Brain microvascular endothelial cell (primary cell): ENCODE measurements at regions not wholly inside any gene's neighbourhood (a gene's known extent, or its start where the extent isn't known, plus 50 kb on each side); places are given as distances from the start of the nearest gene placed in this dataset.

Source experiments
- DNase-seq: peaks from one replicate; pipeline ENCODE4 v3.0.0-alpha.2; 2020
- H3K27ac ChIP-seq: fragments of 250-450 bp; sonication (Bioruptor Pico); 2 replicates; pipeline ENCODE4 v1.5.1; 2020; ENCODE audit warnings: mild to moderate bottlenecking, moderate library complexity
- H3K27me3 ChIP-seq: fragments of 250-450 bp; sonication (Bioruptor Pico); replicated peaks from 2 replicates; pipeline ENCODE4 v1.5.1; 2020; ENCODE audit warnings: mild to moderate bottlenecking
- H3K36me3 ChIP-seq: fragments of 250-450 bp; sonication (Bioruptor Pico); replicated peaks from 2 replicates; pipeline ENCODE4 v1.5.1; 2020; ENCODE audit warnings: mild to moderate bottlenecking
- H3K4me3 ChIP-seq: 2 replicates; pipeline ENCODE4 v1.5.1; 2011; ENCODE audit warnings: low read depth, mild to moderate bottlenecking, control low read depth, low read length, moderate library complexity
- in situ Hi-C: cut with HindIII; loops from 2 replicates; pipeline ENCODE4 v1.10.0; 2017; ENCODE audit warnings: low sequenced_read_pairs, low pct_ligation_motif_present
- TF ChIP-seq, protein P1 (sequence below): IDR thresholded peaks from 2 replicates; pipeline ENCODE4 v1.5.1; 2011; ENCODE audit warnings: low read depth, mild to moderate bottlenecking, moderate library complexity, low read length, control low read depth, inconsistent platforms; ENCODE audit errors: missing control alignments

GRCh38 chr17:71725811-71726210 lies 395.0 kb upstream of the SOX9 start:
- H3K36me3 ChIP-seq = no peaks in the 10 kb centered on the region
- no peak for DNase-seq
- no peak overlapping the region for H3K4me3 ChIP-seq
- in situ Hi-C loops = no loop called here
- no peak overlapping the region for H3K27ac ChIP-seq
- TF ChIP-seq, protein P1, sequence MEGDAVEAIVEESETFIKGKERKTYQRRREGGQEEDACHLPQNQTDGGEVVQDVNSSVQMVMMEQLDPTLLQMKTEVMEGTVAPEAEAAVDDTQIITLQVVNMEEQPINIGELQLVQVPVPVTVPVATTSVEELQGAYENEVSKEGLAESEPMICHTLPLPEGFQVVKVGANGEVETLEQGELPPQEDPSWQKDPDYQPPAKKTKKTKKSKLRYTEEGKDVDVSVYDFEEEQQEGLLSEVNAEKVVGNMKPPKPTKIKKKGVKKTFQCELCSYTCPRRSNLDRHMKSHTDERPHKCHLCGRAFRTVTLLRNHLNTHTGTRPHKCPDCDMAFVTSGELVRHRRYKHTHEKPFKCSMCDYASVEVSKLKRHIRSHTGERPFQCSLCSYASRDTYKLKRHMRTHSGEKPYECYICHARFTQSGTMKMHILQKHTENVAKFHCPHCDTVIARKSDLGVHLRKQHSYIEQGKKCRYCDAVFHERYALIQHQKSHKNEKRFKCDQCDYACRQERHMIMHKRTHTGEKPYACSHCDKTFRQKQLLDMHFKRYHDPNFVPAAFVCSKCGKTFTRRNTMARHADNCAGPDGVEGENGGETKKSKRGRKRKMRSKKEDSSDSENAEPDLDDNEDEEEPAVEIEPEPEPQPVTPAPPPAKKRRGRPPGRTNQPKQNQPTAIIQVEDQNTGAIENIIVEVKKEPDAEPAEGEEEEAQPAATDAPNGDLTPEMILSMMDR = no peak
- H3K27me3 ChIP-seq = no peaks in the 10 kb centered on the region

DNA sequence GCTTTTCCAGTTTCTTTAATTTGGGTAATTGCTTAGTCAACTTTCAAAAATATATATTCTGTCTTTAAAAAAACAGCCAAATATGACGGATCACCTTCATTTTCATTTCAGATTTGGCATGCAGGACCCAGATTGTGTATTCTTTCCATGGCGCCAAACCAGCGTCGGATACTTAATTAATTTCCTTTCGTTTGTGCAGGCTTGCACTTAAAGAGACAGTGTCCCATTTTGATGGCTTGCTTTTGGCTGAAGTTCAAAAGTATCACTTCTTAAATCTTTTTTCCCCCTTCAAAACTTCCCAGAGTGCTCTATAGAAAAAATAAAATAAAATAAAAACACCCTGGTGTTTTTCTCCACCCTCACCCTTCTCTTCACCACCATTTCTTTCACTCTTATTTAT lies 394.5 kb upstream of the SOX9 start:
- Histone ChIP-seq H3K36me3 (no peaks in the 10 kb centered on the region), H3K4me3 (no peak overlapping the region), H3K27me3 (no peaks in the 10 kb centered on the region), H3K27ac (no peak overlapping the region)
- DNase-seq = no peak
- in situ Hi-C loops = no loop called here
- TF ChIP-seq, protein P1 = no peak

DNA sequence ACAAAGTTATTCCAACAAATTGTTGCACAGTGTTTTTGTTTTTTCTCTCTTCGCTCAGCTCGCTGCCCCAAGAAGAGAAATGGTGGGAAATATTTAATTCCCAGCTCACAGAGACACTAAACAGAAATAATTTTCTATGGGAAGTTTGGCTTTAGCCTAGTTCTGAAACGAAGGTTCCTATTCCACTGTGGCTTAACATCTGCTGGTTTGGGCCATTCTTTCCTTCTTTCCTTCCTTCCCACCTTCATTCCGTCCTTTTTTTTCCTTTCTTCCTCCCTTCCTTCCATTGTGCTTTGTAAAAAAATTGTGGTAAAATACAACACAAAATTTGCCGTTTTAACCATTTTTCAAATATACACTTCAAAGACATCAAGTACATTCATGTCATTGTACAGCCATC lies 393.5 kb upstream of the SOX9 start:
- Histone ChIP-seq H3K4me3 (no peak overlapping the region), H3K36me3 (no peaks in the 10 kb centered on the region), H3K27ac (no peak overlapping the region), H3K27me3 (no peaks in the 10 kb centered on the region)
- in situ Hi-C loops = no loop called here
- TF ChIP-seq, protein P1 = no peak
- no peak for DNase-seq

- DNase-seq = no peak
- Histone ChIP-seq H3K27me3 (no peaks in the 10 kb centered on the region), H3K36me3 (no peaks in the 10 kb centered on the region), H3K4me3 (no peak overlapping the region), H3K27ac (no peak overlapping the region)
- in situ Hi-C loops = no loop called here
- TF ChIP-seq, protein P1 = no peak
These were observed 393.1 kb upstream of the SOX9 start for GRCh38 chr17:71727723-71728122.

DNA sequence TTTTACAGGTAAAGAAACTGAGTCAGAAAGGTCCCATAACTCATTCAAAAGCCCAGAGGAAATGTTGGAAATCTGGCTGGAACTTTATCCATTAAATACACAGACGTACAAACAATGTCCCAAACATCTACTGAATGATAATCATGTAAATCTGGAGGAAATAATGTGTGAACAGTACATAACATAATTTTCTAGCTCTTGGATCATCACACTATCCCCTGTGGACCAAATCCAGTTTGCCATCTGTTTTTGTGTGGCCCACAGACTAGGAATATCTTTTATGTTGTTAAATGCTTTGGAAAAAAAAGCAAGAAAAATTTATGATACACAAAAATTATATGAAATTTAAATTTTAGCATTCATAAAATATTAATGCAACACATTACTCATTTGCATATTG lies 389.9 kb upstream of the SOX9 start:
- Histone ChIP-seq H3K4me3 (no peak overlapping the region), H3K27me3 (no peaks in the 10 kb centered on the region), H3K27ac (no peak overlapping the region), H3K36me3 (no peaks in the 10 kb centered on the region)
- DNase-seq = no peak
- in situ Hi-C loops = no loop called here
- TF ChIP-seq, protein P1 = no peak

- Histone ChIP-seq H3K27me3 (no peaks in the 10 kb centered on the region), H3K27ac (no peak overlapping the region), H3K4me3 (no peak overlapping the region), H3K36me3 (no peaks in the 10 kb centered on the region)
- in situ Hi-C loops = no loop called here
- no peak for DNase-seq
- TF ChIP-seq, protein P1 = no peak
These were observed 384.9 kb upstream of the SOX9 start for GRCh38 chr17:71735893-71736292.
